Peyer's patch (tissue), 4 donors: ENCODE measurements at regions not wholly inside any gene's neighbourhood (a gene's known extent, or its start where the extent isn't known, plus 50 kb on each side); places are given as distances from the start of the nearest gene placed in this dataset.

ENCODE experiments used
- POLR2A ChIP-seq, 2 donors: fragments of 450-650 bp; IDR thresholded peaks; one replicate each; pipeline ENCODE4 v1.5.1; 2017; ENCODE audit warnings: antibody characterized with exemption in 2 of 2, mild to moderate bottlenecking in 2 of 2, moderate library complexity in 2 of 2
- TF ChIP-seq, protein P1 (sequence below), 6 experiments: fragments of 450-650 bp in 4 of 6; fragments of 200-600 bp in 2 of 6; sonication (generic) in 1 of 6; IDR thresholded peaks; one replicate each; pipeline ENCODE4 v1.5.1; 2017 to 2019; ENCODE audit warnings: antibody characterized with exemption in 6 of 6, mild to moderate bottlenecking in 3 of 6, moderate library complexity in 1 of 6

DNA sequence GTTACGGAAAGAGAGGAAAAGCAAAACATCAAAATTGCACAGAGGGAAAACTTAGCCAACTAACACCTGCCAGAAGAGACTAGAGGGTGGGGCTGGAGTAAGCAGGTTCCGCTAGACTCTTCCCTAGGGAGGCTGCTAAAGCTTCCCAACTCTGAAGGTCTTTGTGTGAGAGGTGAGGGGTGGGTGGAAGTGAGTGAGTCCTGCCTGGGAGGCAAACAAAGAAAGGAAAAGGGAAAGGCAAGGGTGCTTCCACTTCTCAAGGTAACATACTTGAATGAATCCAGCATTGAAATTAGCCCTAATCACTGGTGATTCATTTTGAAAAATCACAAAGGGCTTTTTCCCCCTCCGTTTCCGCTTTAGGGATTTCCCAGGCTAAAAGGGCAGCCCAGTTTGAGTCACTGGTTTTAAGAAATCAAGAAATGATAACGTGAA lies 220.5 kb upstream of the ADAMTS9 start:
- no peak for TF ChIP-seq POLR2A (IDR thresholded peaks at IDR 0.05)
- TF ChIP-seq, protein P1, sequence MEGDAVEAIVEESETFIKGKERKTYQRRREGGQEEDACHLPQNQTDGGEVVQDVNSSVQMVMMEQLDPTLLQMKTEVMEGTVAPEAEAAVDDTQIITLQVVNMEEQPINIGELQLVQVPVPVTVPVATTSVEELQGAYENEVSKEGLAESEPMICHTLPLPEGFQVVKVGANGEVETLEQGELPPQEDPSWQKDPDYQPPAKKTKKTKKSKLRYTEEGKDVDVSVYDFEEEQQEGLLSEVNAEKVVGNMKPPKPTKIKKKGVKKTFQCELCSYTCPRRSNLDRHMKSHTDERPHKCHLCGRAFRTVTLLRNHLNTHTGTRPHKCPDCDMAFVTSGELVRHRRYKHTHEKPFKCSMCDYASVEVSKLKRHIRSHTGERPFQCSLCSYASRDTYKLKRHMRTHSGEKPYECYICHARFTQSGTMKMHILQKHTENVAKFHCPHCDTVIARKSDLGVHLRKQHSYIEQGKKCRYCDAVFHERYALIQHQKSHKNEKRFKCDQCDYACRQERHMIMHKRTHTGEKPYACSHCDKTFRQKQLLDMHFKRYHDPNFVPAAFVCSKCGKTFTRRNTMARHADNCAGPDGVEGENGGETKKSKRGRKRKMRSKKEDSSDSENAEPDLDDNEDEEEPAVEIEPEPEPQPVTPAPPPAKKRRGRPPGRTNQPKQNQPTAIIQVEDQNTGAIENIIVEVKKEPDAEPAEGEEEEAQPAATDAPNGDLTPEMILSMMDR (IDR thresholded peaks at IDR 0.05) = no peak
